OCI-LY1 (cell line): ENCODE measurements at regions not wholly inside any gene's neighbourhood (a gene's known extent, or its start where the extent isn't known, plus 50 kb on each side); places are given as distances from the start of the nearest gene placed in this dataset.

ENCODE experiments used
- H2AFZ ChIP-seq: fragments of 200-600 bp; sonication (generic), shearing (Covaris generic); 2 replicates; pipeline ENCODE4 v1.6.0; 2014; ENCODE audit warnings: antibody characterized with exemption, mild to moderate bottlenecking, low read length
- H3F3A ChIP-seq: fragments of 200-600 bp; sonication (generic), shearing (Covaris generic); 2 replicates; pipeline ENCODE4 v1.6.0; 2014; ENCODE audit warnings: mild to moderate bottlenecking, antibody characterized with exemption, low read length, moderate library complexity; ENCODE audit not compliant: insufficient read depth
- H3K27ac ChIP-seq: fragments of 200-600 bp; sonication (generic); 2 replicates; pipeline ENCODE4 v1.5.1; 2014; ENCODE audit warnings: low read length, mixed run types, mild to moderate bottlenecking, low read depth; ENCODE audit not compliant: poor library complexity, severe bottlenecking
- H3K27me3 ChIP-seq: fragments of 200-600 bp; sonication (generic); 2 replicates; pipeline ENCODE4 v1.6.0; 2014; ENCODE audit warnings: antibody characterized with exemption, mild to moderate bottlenecking, low read length, moderate library complexity; ENCODE audit not compliant: insufficient read depth
- H3K36me3 ChIP-seq: fragments of 200-600 bp; sonication (generic); 2 replicates; pipeline ENCODE4 v1.6.1; 2014; ENCODE audit warnings: mild to moderate bottlenecking, antibody characterized with exemption, low read length, moderate library complexity, mixed read lengths; ENCODE audit not compliant: insufficient read depth
- H3K4me1 ChIP-seq: fragments of 200-600 bp; sonication (generic); 2 replicates; pipeline ENCODE4 v1.5.1; 2014; ENCODE audit warnings: mild to moderate bottlenecking, low read length, moderate library complexity; ENCODE audit not compliant: insufficient read depth, severe bottlenecking
- H3K4me2 ChIP-seq: fragments of 200-600 bp; sonication (generic), shearing (Covaris generic); 2 replicates; pipeline ENCODE4 v1.6.1; 2014; ENCODE audit warnings: low read length
- H3K4me3 ChIP-seq: fragments of 200-600 bp; sonication (generic); 2 replicates; pipeline ENCODE4 v1.5.1; 2014; ENCODE audit warnings: low read length, low read depth, mild to moderate bottlenecking, mixed read lengths; ENCODE audit not compliant: poor library complexity, severe bottlenecking
- H3K79me2 ChIP-seq: fragments of 200-600 bp; shearing (Covaris generic); 2 replicates; pipeline ENCODE4 v1.6.1; 2016; ENCODE audit warnings: mixed run types, low read length, mixed read lengths; ENCODE audit not compliant: insufficient read depth
- H3K9ac ChIP-seq: fragments of 200-600 bp; sonication (generic), shearing (Covaris generic); 2 replicates; pipeline ENCODE4 v1.6.1; 2014; ENCODE audit warnings: mild to moderate bottlenecking, low read length, mixed read lengths
- H3K9me2 ChIP-seq: fragments of 200-600 bp; sonication (generic), shearing (Covaris generic); 2 replicates; pipeline ENCODE4 v1.6.1; 2014; ENCODE audit warnings: low read depth, mild to moderate bottlenecking, low read length, mixed read lengths
- H3K9me3 ChIP-seq: fragments of 200-600 bp; shearing (Covaris generic); 2 replicates; pipeline ENCODE4 v1.6.1; 2014; ENCODE audit warnings: low read length, mixed read lengths
- H4K20me1 ChIP-seq: fragments of 200-600 bp; sonication (generic), shearing (Covaris generic); 2 replicates; pipeline ENCODE4 v1.6.0; 2016; ENCODE audit warnings: mild to moderate bottlenecking, low read length; ENCODE audit not compliant: insufficient read depth
- EZH2 ChIP-seq: fragments of 200-600 bp; sonication (generic), shearing (Covaris generic); IDR thresholded peaks from 2 replicates; pipeline ENCODE4 v1.8.0; 2017; ENCODE audit warnings: borderline replicate concordance, mixed run types, mild to moderate bottlenecking, antibody characterized with exemption, low read length, moderate library complexity, mixed read lengths
- TF ChIP-seq, protein P1 (sequence below): fragments of 200-600 bp; sonication (generic), shearing (Covaris generic); IDR thresholded peaks from 2 replicates; pipeline ENCODE4 v1.5.1; 2017; ENCODE audit warnings: mild to moderate bottlenecking, antibody characterized with exemption, low read length, moderate library complexity, mixed read lengths

DNA sequence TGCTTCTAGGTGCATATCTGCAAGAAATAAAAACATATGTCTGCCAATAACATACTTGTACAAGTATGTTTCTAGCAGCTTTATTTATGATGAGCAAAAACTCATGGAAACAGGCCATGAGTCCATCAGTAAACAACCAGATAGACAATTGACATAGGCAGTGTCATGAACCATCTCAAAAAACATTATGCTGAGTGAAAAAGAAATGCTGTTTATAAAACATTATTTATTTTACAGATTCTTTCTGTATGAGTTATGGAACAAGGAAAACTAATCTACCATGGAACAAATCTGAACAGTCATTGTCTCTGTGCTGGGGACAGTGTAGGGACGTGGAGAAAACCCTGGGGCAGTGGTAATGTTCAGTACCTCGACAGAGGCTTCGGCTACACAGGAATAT, 283.9 kb downstream of the UQCRFS1 start:
- Histone ChIP-seq H3K36me3 (no peaks in the 10 kb centered on the region), H3K4me3 (no peak overlapping the region), H3K9me3 (no peaks in the 10 kb centered on the region), H2AFZ (no peak overlapping the region), H3K27ac (no peak overlapping the region), H3K4me1 (no peaks in the 10 kb centered on the region), H3K27me3 (no peaks in the 10 kb centered on the region), H3K9me2 (no peaks in the 10 kb centered on the region), H4K20me1 (no peaks in the 10 kb centered on the region), H3K9ac (no peak overlapping the region), H3K79me2 (no peaks in the 10 kb centered on the region), H3F3A (no peaks in the 10 kb centered on the region), H3K4me2 (no peak overlapping the region)
- TF ChIP-seq EZH2 = no peak
- TF ChIP-seq, protein P1, sequence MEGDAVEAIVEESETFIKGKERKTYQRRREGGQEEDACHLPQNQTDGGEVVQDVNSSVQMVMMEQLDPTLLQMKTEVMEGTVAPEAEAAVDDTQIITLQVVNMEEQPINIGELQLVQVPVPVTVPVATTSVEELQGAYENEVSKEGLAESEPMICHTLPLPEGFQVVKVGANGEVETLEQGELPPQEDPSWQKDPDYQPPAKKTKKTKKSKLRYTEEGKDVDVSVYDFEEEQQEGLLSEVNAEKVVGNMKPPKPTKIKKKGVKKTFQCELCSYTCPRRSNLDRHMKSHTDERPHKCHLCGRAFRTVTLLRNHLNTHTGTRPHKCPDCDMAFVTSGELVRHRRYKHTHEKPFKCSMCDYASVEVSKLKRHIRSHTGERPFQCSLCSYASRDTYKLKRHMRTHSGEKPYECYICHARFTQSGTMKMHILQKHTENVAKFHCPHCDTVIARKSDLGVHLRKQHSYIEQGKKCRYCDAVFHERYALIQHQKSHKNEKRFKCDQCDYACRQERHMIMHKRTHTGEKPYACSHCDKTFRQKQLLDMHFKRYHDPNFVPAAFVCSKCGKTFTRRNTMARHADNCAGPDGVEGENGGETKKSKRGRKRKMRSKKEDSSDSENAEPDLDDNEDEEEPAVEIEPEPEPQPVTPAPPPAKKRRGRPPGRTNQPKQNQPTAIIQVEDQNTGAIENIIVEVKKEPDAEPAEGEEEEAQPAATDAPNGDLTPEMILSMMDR = no peak

DNA sequence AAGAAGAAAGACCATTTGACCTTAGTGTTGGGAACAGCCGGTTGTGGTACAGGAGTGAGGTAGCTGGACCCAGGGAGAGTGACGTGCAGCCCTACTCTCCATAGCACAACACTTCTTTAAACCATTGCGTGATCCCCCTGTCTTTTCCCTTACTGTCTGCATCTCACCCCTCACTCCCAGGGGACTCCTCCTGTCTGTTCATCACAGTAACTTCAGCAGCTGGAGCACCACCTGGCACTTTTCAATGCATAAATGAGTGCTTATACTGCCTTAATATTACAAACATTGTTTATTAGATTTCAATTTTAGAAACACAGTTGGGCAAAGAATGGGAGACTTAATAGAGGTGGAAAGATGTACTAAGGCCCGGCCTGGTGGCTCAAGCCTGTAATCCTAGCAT, 285.5 kb downstream of the UQCRFS1 start:
- no peak overlapping the region for H3K4me3 ChIP-seq

DNA sequence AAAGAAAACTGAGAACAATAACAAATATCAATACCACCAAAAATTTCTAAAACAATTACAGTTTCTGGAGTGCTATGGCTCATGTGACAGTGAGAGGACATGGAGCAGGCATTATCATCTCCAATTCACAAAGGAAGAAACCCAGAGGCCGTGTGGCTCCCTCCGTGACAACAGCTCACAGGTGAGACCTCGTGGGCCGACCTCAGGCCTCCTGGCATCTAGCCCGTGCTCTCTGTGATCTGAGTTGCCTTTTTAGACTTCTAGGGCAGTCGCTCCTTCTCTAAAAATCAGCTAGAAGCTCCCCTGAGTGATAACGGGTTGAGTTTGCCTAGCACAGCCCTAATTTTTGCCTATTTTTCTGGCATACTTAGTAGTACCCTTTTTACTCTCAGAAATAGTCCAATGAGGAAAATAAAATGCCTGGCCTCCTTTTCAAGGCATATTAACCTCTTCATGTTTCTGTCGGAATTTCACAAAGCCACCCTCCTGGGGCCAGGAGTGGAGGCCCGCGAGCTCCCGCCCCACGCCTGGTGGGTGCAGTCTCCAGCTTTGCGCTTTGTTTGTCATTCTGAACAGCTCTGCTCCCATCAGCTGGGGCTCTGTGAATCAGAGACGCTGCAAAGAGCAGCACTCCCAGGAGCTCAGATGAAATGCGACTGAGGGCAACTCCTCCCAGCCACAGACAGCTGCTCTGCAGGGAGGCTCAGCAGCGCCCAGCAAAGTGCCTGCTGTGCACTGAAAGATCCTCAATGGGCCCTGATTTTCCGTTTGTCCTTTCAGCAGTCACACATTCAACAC, 292.5 kb downstream of the UQCRFS1 start:
- no peaks in the 10 kb centered on the region for H3F3A ChIP-seq
- no peaks in the 10 kb centered on the region for H3K9me2 ChIP-seq
- no peak overlapping the region for H3K27ac ChIP-seq
- no peaks in the 10 kb centered on the region for H3K9me3 ChIP-seq
- no peaks in the 10 kb centered on the region for H4K20me1 ChIP-seq
- no peaks in the 10 kb centered on the region for H3K4me1 ChIP-seq
- 0 out of 2 replicates have a peak, but pooled peaks cover 4% of the 10 kb centered on the region for H3K27me3 ChIP-seq
- no peaks in the 10 kb centered on the region for H3K79me2 ChIP-seq
- TF ChIP-seq, protein P1 = no peak
- no peak for TF ChIP-seq EZH2
- H3K36me3 ChIP-seq = no peaks in the 10 kb centered on the region
- no peak overlapping the region for H3K9ac ChIP-seq
- H2AFZ ChIP-seq = no peak overlapping the region
- no peak overlapping the region for H3K4me2 ChIP-seq
- no peak overlapping the region for H3K4me3 ChIP-seq

More for the DNA sequence above, 285.5 kb downstream of the UQCRFS1 start:
- Histone ChIP-seq H3K79me2 (no peaks in the 10 kb centered on the region), H3K4me2 (no peak overlapping the region), H3F3A (no peaks in the 10 kb centered on the region), H3K9me3 (no peaks in the 10 kb centered on the region), H3K27me3 (no peaks in the 10 kb centered on the region), H3K9ac (no peak overlapping the region), H3K9me2 (no peaks in the 10 kb centered on the region), H3K4me1 (no peaks in the 10 kb centered on the region), H4K20me1 (no peaks in the 10 kb centered on the region), H3K27ac (no peak overlapping the region), H3K36me3 (no peaks in the 10 kb centered on the region), H2AFZ (no peak overlapping the region)
- no peak for TF ChIP-seq EZH2
- TF ChIP-seq, protein P1 = no peak
